T1000 (cell line): ENCODE measurements at regions not wholly inside any gene's neighbourhood (a gene's known extent, or its start where the extent isn't known, plus 50 kb on each side); places are given as distances from the start of the nearest gene placed in this dataset.

Experiments used
- DNase-seq: peaks from one replicate; lab custom pipeline; 2025; ENCODE audit warnings: mixed read lengths; lab: John Stamatoyannopoulos, UW

- DNase-seq, result no peak
Measured at GRCh38 chr5:62111428-62111827, 194.6 kb upstream of the KIF2A start.

DNA sequence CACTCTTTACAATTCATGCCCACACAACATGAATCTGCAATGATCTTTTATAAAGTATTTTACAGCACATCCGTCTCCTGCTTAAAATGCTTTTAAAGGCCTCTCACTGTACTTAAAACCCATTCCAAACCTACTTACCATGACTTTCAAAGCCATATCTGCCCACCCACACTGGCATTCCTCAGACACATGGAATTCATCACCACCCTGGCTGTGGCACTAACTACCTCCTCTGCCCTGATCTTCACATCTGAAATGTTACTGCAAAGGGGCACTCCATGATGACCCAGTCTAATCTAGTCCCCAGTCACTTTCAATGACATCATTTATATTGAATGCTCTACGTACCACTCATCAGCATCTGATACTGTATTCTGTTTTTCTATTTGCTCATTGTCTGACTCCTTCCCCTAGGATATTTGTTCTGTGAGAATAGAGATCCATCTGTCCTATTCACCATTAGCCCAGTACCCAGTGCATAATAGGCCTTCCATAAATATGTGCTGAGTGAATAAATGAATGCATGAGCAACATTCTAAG, 193.2 kb upstream of the KIF2A start:
- no peak for DNase-seq

GRCh38 chr5:62115014-62115413, 191.0 kb upstream of the KIF2A start:
- DNase-seq, result no peak

DNA sequence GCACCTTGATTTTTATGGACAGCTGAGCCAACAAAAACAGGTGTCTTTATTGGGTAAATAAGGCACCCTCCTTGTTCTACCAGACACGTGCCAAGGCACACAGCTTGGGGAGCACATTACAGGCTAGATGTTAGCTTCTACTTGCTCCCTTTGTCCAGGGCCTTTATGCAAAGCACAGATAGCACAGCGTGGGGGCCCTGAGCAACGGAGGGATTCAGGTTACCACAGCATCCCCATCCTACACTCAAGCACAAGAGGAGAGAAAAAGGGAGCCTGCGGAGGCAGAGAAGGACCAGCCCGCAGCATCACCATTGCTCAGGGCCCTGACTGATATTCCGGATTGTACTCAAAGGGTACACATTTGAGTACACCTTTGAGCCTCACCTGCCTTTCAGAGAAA, 181.7 kb upstream of the KIF2A start:
- DNase-seq, result no peak

DNA sequence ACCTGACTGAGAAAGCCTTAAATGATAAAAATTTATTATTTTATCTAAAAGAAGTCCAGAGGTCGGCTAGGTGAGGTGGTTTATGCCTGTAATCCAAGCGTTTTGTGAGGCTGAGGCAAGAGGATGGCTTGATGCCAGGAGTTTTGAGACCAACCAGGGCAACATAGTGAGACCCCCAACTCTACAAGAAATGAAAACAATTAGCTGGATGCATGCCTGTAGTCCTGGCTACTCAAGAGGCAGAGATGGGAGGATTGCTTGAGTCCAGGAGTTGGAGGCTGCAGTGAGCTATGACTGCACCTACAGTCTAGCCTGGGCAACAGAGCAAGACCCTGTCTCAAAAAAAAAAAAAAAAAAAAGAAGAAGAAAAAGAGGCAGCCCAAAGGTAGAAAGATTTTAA, 179.9 kb upstream of the KIF2A start:
- DNase-seq, result no peak

- no peak for DNase-seq
Measured at GRCh38 chr5:62127098-62127736, 178.8 kb upstream of the KIF2A start.

DNA sequence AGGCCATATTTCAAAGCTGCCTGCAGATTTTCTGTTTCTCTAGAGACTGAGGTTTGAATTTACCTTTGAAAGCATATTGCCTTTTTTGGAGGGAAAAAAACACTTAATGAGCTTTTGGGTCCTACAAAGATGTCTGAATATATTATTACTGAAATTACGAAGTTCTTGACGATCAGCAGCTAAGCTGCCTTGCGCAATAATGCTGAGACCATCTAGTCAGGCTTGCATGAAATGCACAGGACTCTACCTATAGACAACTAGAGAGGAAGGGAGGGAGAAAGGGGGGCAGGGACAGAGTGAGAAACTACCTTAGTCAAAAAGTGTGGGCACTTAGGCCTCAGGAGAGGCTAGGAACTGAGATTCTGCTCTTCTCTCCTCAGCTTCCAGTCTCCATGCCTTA, 175.9 kb upstream of the KIF2A start:
- DNase-seq, result no peak

DNA sequence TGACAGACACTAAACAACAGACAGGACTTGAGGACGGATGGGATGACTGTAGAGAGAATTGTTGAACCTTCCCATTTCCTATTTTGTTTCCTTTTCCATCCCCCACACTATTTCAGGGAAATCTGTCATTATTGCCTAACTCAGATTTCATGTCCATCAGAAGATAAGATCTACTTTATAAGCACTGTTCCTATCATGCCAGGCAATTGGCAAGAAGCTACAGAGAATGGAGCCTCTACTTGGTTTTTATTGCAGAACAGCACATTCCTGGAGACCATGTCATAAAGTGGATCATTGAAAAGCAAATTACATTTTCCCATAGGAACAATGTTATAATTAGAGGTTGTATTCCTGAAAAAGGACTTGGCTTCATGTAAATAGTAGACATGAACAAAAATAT, 173.7 kb upstream of the KIF2A start:
- no peak for DNase-seq

- DNase-seq, result no peak
Measured at GRCh38 chr5:62133426-62133825, 172.6 kb upstream of the KIF2A start.

GRCh38 chr5:62134811-62135210, 171.2 kb upstream of the KIF2A start:
- no peak for DNase-seq

DNA sequence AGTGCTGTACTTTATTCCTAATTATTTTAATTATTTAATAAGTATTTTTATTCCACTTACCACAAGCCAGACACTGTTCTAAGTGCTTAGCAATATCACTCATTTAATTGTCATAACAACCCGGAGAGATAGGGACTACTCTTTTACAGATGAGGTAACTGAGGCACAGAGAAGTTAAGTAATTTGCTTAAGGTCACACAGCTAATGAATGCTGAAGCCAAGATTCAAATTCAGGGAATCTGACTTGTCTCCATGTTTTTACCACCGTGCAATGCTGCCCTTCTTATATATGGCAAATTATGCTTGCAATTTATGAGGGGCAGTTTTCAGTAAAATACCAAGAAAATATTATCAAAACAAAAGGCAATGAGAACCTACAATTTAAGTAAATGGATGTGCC, 168.4 kb upstream of the KIF2A start:
- no peak for DNase-seq

GRCh38 chr5:62138607-62139006, 167.4 kb upstream of the KIF2A start:
- no peak for DNase-seq

DNA sequence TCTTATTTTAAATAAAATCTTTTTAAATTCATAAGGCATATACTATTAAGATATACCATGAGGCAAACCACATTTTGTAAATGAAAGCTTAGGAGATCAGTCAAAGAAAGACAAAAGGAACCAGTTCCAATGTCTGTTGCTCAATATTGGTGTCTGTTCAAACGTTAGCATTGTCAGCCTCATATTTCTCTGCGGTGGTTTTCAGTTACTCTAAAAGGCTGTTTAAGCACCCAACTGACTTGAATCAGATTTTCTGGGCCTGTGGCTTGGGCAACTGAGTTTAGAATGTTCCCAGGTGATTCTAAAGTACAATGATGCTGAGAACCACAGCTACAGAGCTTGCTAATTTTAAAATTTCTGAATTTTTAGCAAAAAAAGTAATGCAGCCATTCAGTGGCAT, 166.3 kb upstream of the KIF2A start:
- DNase-seq, result no peak

- DNase-seq, result no peak
Measured at GRCh38 chr5:62142351-62142750, 163.7 kb upstream of the KIF2A start.

DNA sequence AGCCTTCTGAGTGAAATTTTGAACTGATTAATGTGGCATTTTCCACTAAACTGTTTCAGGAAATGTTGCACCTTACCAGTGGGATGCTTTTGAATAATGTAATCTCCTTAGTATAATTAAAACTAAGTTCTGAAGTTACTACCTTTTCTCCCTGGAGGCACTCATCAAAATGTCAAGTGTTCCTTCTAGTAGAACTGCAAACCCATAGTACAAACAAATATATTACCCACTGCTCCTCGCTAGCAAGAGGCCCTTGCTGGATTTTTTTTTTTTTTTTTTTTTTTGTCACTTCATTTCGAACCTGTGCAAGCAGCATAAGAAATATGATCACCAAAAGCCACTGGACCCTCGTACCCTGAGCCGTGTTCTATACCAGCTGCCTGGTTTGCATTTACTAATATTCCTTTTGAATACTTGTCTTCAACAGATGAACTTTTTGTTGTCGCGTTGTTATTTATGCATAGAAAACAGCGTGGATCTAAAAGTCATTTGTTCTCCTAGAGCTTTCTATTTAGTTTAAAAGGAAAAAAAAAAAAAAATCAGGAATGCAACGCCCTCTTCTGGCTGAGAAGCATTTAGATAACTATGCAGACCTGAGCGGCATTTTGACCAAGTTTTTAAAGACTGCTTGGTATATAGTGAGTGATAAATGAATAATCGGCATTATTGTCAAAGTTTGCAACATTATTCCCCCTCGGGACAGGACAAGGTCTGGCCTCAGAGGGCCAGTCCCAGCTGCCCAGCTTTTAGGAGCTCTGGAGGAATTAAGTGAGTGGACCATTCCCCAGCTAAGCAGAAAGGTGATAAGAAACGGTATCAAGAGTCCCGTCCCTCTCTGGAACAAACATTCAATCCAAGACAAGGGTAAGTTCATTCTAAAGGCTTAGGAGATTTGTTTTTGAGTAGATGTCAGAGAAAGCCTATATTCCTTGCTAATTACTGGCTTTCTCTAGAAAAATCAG, 162.5 kb upstream of the KIF2A start:
- no peak for DNase-seq

- DNase-seq, result no peak
Measured at GRCh38 chr5:62144401-62145022, 161.5 kb upstream of the KIF2A start.

- DNase-seq, result no peak
Measured at GRCh38 chr5:62149879-62150278, 156.1 kb upstream of the KIF2A start.

- DNase-seq, result no peak
Measured at GRCh38 chr5:62152394-62153087, 153.5 kb upstream of the KIF2A start.

DNA sequence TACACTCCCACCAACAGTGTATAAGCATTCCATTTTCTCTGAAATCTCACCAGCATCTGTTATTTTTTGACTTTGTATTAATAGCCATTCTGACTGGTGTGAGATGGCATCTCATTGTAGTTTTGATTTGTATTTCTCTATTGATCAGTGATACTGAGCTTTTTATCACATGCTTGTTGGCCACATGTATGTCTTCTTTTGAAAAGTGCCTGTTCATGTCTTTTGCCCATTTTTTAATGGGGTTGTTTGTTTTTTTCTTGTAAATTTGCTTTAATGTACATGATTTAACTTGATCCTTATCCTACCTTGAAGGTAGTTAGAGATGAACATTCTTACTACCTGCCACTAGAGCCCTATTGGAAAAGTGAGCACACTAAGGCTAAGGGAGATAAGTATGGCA, 151.2 kb upstream of the KIF2A start:
- DNase-seq, result no peak

GRCh38 chr5:62155988-62156387, 150.0 kb upstream of the KIF2A start:
- DNase-seq, result no peak

- DNase-seq, result no peak
Measured at GRCh38 chr5:62167561-62168057, 138.4 kb upstream of the KIF2A start.
